Ishikawa (cell line): ENCODE measurements at regions not wholly inside any gene's neighbourhood (a gene's known extent, or its start where the extent isn't known, plus 50 kb on each side); places are given as distances from the start of the nearest gene placed in this dataset.

Experiments
- EGR1 ChIP-seq: IDR thresholded peaks from 2 replicates; pipeline ENCODE4 v1.6.1; 2012
- EP300 ChIP-seq: IDR thresholded peaks from 2 replicates; pipeline ENCODE4 v1.6.1; 2012; ENCODE audit warnings: borderline replicate concordance
- RAD21 ChIP-seq: IDR thresholded peaks from 2 replicates; pipeline ENCODE4 v1.6.1; 2012; ENCODE audit warnings: low read depth
- TAF1 ChIP-seq: IDR thresholded peaks from 2 replicates; pipeline ENCODE4 v1.6.1; 2012; ENCODE audit warnings: low read depth, mild to moderate bottlenecking
- TCF12 ChIP-seq: IDR thresholded peaks from 2 replicates; pipeline ENCODE4 v1.6.1; 2012; ENCODE audit warnings: low read depth
- YY1 ChIP-seq: IDR thresholded peaks from 2 replicates; pipeline ENCODE4 v1.6.1; 2012; ENCODE audit warnings: low read depth

DNA sequence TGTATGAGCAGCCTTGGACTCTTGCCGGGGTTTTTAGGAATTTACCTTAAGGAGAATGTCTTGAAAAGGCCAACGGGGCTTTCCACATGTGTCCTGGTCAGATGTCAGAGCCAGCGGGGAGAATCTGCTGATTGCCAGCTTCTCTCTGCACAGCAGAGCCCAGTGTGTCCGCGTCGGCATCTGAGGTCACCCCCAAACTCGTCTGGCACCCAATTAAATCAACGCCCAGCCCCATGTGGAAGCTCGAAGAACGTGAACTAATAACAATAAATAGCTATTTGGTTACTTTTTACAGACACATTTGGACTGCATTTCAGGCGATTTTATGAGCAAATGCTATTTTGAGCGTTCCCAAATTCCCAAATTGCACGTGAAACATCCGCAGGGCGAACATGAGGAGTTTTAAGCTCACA is 303.5 kb downstream of the FOXL1 start:
- TF ChIP-seq YY1 (no peak), RAD21 (no peak), TAF1 (no peak), EGR1 (no peak), TCF12 (no peak), EP300 (no peak)
